Suprapubic skin (tissue), 4 donors: ENCODE measurements at regions not wholly inside any gene's neighbourhood (a gene's known extent, or its start where the extent isn't known, plus 50 kb on each side); places are given as distances from the start of the nearest gene placed in this dataset.

Experiments used
- CTCF ChIP-seq, 2 donors: fragments of 200-600 bp in 1 of 2; fragments of 450-650 bp in 1 of 2; sonication (generic) in 1 of 2; IDR thresholded peaks; one replicate each; pipeline ENCODE4 v1.5.1; 2016 to 2019; ENCODE audit warnings: antibody characterized with exemption in 2 of 2, mild to moderate bottlenecking in 1 of 2, moderate library complexity in 1 of 2
- EP300 ChIP-seq: sonication (generic); formaldehyde crosslinking; IDR thresholded peaks from one replicate; pipeline ENCODE4 v1.6.1; 2017; ENCODE audit warnings: antibody characterized with exemption
- POLR2A ChIP-seq, 2 donors: fragments of 450-650 bp; IDR thresholded peaks; one replicate each; pipeline ENCODE4 v1.6.1; 2017; ENCODE audit warnings: antibody characterized with exemption in 2 of 2, mild to moderate bottlenecking in 2 of 2, moderate library complexity in 2 of 2
- POLR2AphosphoS5 ChIP-seq, 3 donors: sonication (generic); formaldehyde crosslinking; IDR thresholded peaks; one replicate each; pipeline ENCODE4 v1.6.1; 2017; ENCODE audit warnings: antibody characterized with exemption in 3 of 3

GRCh38 chr11:97224396-97224795, 834.6 kb downstream of the JRKL start:
- TF ChIP-seq POLR2A (IDR thresholded peaks at IDR 0.05), result no peak
- TF ChIP-seq CTCF (IDR thresholded peaks at IDR 0.05), result no peak
- no peak for TF ChIP-seq EP300
- TF ChIP-seq POLR2AphosphoS5 (IDR thresholded peaks at IDR 0.05), result no peak
